Stimulated activated CD8-positive, alpha-beta memory T cell treated with anti-CD3 and anti-CD28 coated beads, Interleukin-4, amount 100 ng/mL, for 24 hours (primary cell): ENCODE measurements at regions not wholly inside any gene's neighbourhood (a gene's known extent, or its start where the extent isn't known, plus 50 kb on each side); places are given as distances from the start of the nearest gene placed in this dataset.

Source experiments
- DNase-seq: peaks from one replicate; pipeline ENCODE4 v3.0.0-alpha.2; 2020; ENCODE audit warnings: low read depth

DNA sequence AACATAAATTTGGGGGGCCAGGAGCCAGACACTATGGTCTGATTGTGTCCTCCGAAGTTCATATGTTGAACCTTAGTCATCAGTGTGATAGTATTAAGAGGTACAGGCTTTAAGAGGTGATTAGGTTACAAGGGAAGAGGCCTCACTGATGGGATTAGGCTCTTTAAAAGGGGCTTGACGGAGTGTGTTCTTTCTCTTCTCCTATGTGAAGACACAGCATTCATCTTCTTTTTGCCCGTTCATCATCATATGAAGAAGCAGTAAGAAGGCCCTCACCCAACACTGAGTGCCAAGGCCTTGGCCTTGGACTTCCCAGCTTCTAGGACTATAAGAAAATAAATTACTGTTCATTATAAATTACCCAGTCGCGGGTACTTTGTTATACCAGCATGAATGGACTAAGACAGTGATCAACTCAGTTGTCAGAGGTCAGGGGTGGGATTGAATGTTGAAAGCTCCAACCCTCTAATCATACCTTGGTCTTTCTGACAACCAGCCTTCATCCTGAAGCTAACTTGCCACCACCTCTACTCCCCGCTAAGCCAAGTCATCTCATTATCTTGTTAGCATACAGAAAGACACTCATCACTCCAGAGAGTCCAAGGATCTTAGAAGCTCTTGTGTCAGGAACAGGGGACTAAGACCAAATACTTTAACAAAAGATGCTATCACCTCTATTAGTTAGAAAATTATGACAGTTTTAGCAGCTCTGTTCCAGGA lies 543.4 kb upstream of the DIPK2B start:
- no peak for DNase-seq

GRCh38 chrX:45743081-45743533 lies 542.4 kb upstream of the DIPK2B start:
- no peak for DNase-seq

DNA sequence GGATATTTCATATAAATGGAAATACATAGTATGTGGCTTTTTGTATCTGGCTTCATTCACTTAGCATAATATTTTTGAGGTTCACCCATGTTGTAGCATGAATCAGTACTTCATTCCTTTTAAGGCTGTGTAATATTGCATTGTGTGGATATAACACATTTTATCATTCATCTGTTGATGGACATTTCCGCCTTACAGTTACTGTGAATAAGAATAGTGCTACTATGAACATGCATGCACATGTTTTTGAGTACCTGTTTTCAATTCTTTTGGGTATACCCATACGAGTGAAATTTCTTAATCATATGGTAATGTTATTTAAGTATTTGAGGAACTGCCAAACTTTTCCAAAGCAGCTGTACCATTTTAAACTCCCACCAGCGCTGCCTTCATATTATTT lies 539.6 kb upstream of the DIPK2B start:
- DNase-seq, result no peak

- DNase-seq, result no peak
Observed at GRCh38 chrX:45735571-45735970, 534.9 kb upstream of the DIPK2B start.

DNA sequence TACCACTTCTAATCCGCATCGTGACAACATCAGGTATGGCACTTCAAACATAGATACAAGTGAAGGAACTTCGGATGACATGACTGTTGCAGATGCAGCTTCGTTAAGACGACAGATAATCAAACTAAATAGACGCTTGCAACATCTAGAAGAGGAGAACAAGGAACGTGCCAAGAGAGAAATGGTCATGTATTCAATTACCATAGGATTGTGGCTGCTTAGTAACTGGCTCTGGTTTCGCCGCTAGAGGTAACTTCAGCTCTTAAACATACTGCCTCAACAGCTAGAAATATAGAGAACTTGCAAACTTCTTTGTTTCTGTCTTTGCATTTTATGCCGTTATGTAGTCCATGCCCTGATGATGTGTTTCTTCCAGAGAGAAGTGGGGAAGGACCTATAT lies 530.8 kb upstream of the DIPK2B start:
- DNase-seq, result no peak

DNA sequence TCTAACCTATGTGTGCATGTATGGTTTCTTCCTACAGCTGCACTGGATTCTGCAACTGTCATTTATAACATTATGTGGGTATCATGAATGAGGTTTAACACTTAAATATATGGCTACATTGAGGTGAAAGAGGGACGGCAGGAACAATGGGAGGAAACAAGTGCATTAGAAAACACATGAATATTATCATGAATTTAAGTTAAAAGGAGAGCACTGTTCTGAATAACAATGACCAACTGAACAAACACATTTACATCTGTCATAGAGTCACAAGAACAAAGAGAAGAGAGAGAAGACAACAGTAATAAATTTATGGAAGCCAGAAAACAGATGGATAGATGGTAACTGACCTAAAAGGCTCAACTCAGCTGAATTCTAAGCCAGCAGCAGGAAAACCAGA lies 527.1 kb upstream of the DIPK2B start:
- no peak for DNase-seq

GRCh38 chrX:45722471-45722870 lies 521.8 kb upstream of the DIPK2B start:
- no peak for DNase-seq

DNA sequence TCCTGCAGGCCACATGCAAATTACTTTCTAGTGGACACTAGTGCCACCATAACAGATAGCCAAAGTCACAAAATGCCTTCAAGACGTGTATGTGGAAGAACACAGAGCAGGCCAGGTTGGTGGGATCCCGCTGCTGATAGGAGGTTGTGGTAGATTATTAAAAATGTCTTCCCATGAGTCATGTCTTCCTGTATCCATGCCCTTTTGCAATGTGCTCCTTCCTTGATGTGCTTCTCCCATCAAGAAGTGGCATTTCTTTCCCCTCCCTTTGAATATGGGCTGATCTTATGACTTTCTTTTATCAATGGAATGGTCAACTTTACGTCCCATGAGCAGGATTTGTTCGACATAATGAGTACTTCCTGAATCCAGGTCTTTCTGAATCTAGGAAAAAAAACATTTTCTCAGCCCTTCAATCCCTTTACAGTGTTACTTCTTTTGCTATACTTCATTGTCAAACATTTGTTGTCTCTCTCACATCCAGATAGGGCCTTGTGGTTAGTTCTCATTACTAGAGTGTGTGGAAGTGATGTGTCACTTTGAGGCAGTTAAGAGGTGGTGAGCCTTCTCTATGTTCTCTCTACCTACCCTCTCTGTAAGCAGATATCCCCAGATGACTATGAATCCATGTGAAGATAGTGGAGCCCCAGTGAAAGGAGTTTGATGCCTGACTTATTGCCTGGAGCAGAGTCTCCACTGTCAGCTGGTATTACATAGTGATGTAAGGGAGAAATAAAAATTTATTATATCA lies 519.2 kb upstream of the DIPK2B start:
- no peak for DNase-seq

DNA sequence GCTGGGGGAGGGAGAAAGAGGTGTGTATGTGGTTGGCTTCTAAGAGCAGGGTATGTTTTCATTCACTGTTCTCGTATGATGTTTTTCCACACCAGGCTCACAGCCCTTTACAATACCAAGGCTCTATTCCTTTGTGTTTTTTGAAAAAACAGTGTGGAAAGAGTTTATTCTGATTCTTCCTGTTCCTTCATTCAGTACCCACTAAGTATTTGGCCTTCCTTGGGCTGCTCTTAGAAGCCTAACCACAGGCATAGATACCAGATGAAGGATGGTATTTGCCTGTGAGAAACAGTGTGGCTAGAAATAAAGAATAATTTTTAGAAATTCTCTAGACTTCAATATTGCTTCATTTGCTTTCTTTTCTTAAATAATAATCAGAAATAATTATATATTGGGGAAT lies 518.0 kb upstream of the DIPK2B start:
- DNase-seq, result no peak

GRCh38 chrX:45716750-45717149 lies 516.1 kb upstream of the DIPK2B start:
- no peak for DNase-seq

DNA sequence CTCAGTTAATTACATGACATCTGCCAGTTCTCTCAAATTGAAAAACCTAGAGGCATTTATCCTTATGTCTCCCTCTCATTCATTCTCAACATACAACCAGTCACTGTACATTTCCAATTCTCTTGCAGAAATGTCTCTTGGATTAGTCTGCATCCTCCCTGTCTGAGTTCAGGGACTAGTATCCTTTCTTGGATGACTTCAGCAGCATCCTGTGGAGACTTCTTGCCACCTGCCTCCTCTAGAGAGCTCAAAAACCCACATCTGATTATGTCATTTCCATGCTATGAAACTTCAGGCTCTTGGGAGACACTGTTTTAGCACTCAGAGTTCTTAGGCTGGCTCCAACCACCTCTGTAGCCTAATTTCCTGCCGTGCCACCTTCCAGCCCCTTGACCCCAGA lies 515.1 kb upstream of the DIPK2B start:
- DNase-seq, result no peak

DNA sequence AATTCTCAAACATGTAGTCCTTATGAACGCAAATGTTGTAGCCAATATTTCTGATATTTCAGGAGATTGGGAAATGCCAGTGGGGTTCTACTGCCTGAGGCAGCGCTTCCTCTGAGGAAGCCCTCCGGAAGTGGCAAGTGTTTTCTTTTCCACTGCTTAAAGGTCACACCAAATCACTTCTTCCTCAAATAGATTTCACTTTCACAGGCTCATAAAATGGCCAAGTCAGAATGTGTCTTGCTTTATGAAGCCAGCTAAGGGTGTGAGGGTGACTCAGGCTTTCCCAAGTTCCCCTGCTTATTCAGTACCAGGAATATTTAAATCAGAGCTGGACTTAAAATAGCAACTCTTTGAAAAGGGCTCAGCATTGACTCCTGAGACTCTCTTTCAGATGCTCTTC lies 514.2 kb upstream of the DIPK2B start:
- DNase-seq, result no peak

GRCh38 chrX:45712067-45712466 lies 511.4 kb upstream of the DIPK2B start:
- DNase-seq, result no peak

DNA sequence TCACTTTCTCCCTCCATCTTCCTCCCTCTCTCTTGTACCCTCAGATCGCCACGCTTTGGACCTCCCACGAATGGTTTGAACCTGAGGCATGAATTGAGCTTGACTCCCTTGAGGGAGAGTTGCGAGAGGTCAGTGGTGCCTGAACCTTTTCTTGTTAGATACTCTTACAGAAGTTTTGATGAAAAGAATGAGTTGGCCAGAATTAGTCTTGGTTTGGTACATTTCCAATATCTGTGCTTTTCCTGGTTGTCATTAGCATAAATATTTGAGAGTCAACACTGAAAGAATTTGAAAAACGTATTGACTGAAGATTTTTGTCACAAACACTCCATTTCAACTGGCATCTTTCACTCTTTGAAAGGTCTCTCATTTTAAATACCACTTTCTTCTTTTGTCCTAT lies 510.6 kb upstream of the DIPK2B start:
- DNase-seq, result no peak

DNA sequence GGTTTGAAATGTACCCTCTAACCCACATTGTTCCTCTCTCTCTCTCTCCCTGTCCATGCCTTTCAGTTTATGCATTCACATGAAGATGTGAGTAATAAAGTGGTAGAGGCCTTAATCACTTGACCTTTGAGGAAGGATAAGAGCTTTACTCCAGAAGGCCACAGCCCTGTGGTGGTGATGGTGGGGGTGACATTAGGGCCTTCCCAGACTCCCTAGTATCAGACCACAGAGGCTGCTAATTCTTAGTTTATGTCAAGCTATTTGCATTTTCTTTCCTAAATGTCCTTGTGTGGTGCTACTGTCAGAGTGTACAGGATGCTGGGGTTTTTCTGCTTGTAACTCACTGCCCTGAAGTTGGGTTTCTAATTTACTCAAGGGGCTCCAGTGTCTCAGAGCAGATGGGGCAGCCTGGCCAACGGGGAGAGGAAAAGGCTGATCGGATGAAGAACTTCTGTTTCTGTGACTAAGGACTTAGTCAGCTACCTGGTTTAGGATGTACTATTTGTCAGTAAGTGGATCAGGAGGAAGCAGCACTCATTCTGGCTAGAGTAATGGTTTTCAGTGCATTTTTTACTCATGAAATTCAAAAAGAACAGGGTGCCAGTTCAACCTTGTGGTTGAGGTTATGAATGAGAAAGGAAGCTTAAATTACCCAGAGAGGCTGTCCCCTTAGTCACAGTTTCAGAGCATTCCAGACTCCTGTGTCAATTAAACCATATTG lies 509.6 kb upstream of the DIPK2B start:
- peak; percentile 39 for DNase-seq

- no peak for DNase-seq
Observed at GRCh38 chrX:45709381-45709780, 508.7 kb upstream of the DIPK2B start.

DNA sequence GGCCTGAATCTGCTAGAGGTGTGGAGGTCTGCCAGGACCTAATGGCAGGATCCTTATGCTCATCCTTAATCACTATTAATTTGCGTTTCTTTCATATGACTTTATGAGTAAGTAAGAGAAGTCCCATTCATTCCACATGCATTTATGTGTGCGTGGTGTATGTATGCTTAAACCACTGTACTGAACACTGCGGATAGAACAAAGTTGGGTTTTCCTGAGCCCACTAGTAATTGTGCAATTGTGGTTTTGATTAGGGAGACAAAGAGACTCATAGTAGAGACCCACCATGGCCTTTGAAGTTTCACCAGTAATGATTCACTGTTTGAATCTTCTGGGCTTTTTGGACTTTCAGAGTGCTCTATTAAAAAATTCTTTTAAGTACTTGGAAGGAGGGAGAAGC lies 498.5 kb upstream of the DIPK2B start:
- DNase-seq, result no peak

GRCh38 chrX:45697591-45697990 lies 496.9 kb upstream of the DIPK2B start:
- DNase-seq, result no peak

- no peak for DNase-seq
Observed at GRCh38 chrX:45696736-45697135, 496.1 kb upstream of the DIPK2B start.

DNA sequence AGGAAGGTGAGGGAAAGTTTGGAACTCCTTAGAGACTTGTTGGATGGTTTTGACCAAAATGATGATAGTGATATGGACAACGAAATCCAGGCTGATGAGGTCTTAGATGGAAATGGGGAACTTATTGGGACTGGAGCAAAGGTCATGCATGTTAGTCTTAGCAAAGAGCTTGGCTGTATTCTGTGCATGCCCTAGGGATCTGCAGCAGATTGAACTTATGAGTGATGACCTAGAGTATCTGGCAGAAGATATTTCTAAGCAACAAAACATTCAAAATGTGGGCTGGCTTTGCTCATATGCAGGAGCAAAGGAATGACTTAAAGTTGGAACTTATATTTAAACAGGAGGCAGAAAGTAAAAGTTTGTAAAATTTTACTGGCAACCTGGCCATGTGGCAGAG lies 489.3 kb upstream of the DIPK2B start:
- DNase-seq, result no peak

DNA sequence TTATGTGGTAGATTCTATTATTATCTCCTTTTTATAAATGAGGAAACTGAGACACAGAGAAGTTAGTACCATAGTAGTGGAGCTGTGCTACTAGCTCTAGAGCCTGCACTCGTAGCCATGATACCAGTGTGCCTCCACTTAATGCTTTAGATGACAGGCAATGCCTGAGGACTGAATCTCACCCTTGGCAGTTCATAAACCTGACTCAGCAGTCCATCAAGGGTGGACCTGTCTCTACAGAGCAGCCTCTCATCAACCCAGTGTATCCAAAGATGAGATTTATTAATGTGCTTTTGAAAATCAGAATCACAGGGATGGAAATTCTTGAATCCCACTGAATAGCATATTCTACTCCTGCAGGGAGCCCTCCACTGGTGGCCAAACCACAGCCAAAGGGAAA lies 483.2 kb upstream of the DIPK2B start:
- DNase-seq, result no peak

DNA sequence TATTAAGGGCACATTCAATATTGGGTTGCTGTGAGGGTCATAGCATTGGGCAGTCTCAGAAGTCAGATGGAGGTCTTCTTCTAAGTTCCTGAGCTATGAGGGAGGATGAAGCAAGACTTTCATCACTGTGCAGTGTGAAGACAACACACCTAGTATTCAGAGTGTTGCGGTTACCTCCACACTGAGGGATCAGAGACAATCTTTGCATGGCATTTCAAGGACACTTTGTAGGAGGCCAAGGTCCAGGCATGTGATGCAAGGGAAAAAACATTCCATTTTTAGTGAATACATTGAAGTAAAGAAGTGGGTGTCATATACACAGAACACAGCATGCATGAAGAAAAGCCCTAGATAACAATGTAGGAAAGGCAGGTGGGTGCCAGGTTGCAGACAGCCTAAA lies 481.2 kb upstream of the DIPK2B start:
- DNase-seq, result no peak

DNA sequence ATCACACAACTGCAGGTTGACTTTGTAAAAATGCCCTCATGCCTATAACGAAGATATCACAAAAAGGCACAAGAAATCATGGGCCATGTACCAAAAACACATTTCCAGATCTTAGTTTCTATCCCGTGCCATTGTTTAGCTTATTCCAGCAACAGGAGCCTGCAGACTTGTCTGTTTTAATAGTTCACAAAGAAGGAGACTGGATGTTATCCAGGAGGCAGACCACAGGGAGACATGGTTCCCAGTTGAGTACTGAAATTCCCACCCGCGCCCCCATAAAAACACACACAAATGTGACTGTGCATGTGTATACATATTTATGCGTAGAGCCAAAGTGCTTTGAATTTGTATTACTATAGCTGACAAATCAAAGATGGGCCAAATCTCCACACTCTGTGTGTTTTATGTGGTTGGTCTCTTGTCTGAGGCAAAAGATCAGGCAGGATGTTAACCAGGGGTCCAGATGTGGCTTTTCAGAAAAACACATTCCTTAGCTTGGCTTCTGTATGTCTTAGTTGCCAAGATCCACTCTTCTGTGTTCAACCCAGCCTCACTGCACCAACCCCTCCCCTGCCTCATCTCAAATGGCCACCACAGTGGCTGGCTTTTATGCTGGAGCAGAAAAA lies 469.2 kb upstream of the DIPK2B start:
- no peak for DNase-seq
